PC-9 (cell line): ENCODE measurements at regions not wholly inside any gene's neighbourhood (a gene's known extent, or its start where the extent isn't known, plus 50 kb on each side); places are given as distances from the start of the nearest gene placed in this dataset.

Source experiments
- CTCF ChIP-seq: fragments of 200-600 bp; sonication (generic); conservative IDR thresholded peaks from 2 replicates; pipeline ENCODE4 v1.6.1; 2017; ENCODE audit warnings: mixed run types, antibody characterized with exemption, mild to moderate bottlenecking, moderate library complexity
- EZH2 ChIP-seq: fragments of 200-600 bp; sonication (generic); IDR thresholded peaks from 2 replicates; pipeline ENCODE4 v1.8.0; 2017; ENCODE audit warnings: antibody characterized with exemption, low read depth

GRCh38 chr5:90297045-90297764, 112.4 kb downstream of the CETN3 start:
- TF ChIP-seq CTCF (no peak), EZH2 (no peak)
